Right lobe of liver (tissue), 6 donors: ENCODE measurements at regions not wholly inside any gene's neighbourhood (a gene's known extent, or its start where the extent isn't known, plus 50 kb on each side); places are given as distances from the start of the nearest gene placed in this dataset.
A peak's percentile ranks its signal among the peaks of the same experiment; 100 is the strongest.

Experiments used
- ATAC-seq, 4 donors: fragments of 200-7000 bp; cut with Tn5 transposase; one replicate each; pipeline ENCODE4 v1.9.1; 2020; ENCODE audit warnings: mild to moderate bottlenecking in 4 of 4, moderate library complexity in 4 of 4
- DNase-seq, 3 donors: peaks; one replicate each; pipeline ENCODE4 v3.0.0-alpha.2; 2020
- H3K27ac ChIP-seq, 3 donors: fragments of 200-600 bp; one replicate each; pipeline ENCODE4 v1.8.0; 2022
- H3K27me3 ChIP-seq, 2 donors: fragments of 200-600 bp; one replicate each; pipeline ENCODE4 v1.8.0; 2022
- H3K36me3 ChIP-seq, 4 donors: fragments of 200-600 bp; sonication (generic) in 1 of 4; one replicate each; pipeline versions ENCODE4 v1.5.1 to v1.8.0; 2017 to 2022; ENCODE audit warnings: control low read depth in 1 of 4
- H3K4me1 ChIP-seq, 4 donors: fragments of 200-600 bp; sonication (generic) in 1 of 4; one replicate each; pipeline versions ENCODE4 v1.5.1 to v1.8.0; 2017 to 2022; ENCODE audit warnings: control low read depth in 1 of 4
- H3K4me3 ChIP-seq, 3 donors: fragments of 200-600 bp; one replicate each; pipeline ENCODE4 v1.8.0; 2022
- H3K9me3 ChIP-seq, 4 donors: fragments of 200-600 bp; sonication (generic) in 1 of 4; one replicate each; pipeline versions ENCODE4 v1.5.1 to v1.8.0; 2017 to 2022; ENCODE audit warnings: control low read depth in 1 of 4
- CTCF ChIP-seq, 4 donors: fragments of 200-600 bp in 3 of 4; fragments of 450-650 bp in 1 of 4; IDR thresholded peaks; one replicate each; pipeline versions ENCODE4 v1.5.1 to v1.8.0; 2016 to 2022; ENCODE audit warnings: antibody characterized with exemption in 4 of 4, mild to moderate bottlenecking in 2 of 4
- POLR2A ChIP-seq: fragments of 450-650 bp; IDR thresholded peaks from one replicate; pipeline ENCODE4 v1.6.1; 2017; ENCODE audit warnings: antibody characterized with exemption, mild to moderate bottlenecking
- WGBS: methylation state at CpG from one replicate; pipeline ENCODE4 v1.1.6; 2018; ENCODE audit warnings: low coverage, low lambda C conversion rate; ENCODE audit not compliant: insufficient coverage; ENCODE audit errors: missing lambda C conversion rate; 5-methylcytosine and 5-hydroxymethylcytosine counted together
- intact Hi-C, 2 donors: fragments of 100-400 bp; cut with DNase I; formaldehyde crosslinking; loops; one replicate each; pipeline versions ENCODE4 v1.11.2 to v1.14.1; 2022
- donor health status: DM: no; HTN: yes; CAD: no.
- donor health status: DM: no; HTN: no; CAD: no.
- donor health status: DM: no; HTN: no; CAD: no.
- donor health status: DM: no; HTN: yes; CAD: no.
- donor health status: DM: no; HTN: yes; CAD: no.

- TF ChIP-seq POLR2A = no peak
- no peak for TF ChIP-seq CTCF (IDR thresholded peaks at IDR 0.05)
- WGBS = 37% methylated on average over 3 of the region's 5 CpGs
- ATAC-seq (no peak), DNase-seq (no peak)
- H3K4me3 ChIP-seq = no peak overlapping the region
- no peaks in the 10 kb centered on the region for H3K36me3 ChIP-seq
- H3K9me3 ChIP-seq = no peaks in the 10 kb centered on the region
- intact Hi-C loops = no loop called here
- H3K27me3 ChIP-seq = no peaks in the 10 kb centered on the region
- H3K27ac ChIP-seq = no peak overlapping the region
- no peaks in the 10 kb centered on the region for H3K4me1 ChIP-seq
Measured at GRCh38 chr11:50246183-50246582, 213.5 kb downstream of the OR4C45 start.

- Histone ChIP-seq H3K27me3 (no peaks in the 10 kb centered on the region), H3K36me3 (no peaks in the 10 kb centered on the region), H3K27ac (no peak overlapping the region), H3K4me3 (no peak overlapping the region), H3K9me3 (no peaks in the 10 kb centered on the region), H3K4me1 (no peaks in the 10 kb centered on the region)
- intact Hi-C loops = no loop called here
- TF ChIP-seq CTCF (IDR thresholded peaks at IDR 0.05) (no peak), POLR2A (no peak)
- WGBS = 88% methylated on average over 8 of the region's 16 CpGs
- DNase-seq (no peak), ATAC-seq (no peak)
Measured at GRCh38 chr11:50246699-50247098, 214.0 kb downstream of the OR4C45 start.

GRCh38 chr11:50247309-50247874 is 214.7 kb downstream of the OR4C45 start:
- Histone ChIP-seq H3K27ac (no peak overlapping the region), H3K27me3 (no peaks in the 10 kb centered on the region), H3K36me3 (no peaks in the 10 kb centered on the region), H3K4me1 (no peaks in the 10 kb centered on the region), H3K9me3 (no peaks in the 10 kb centered on the region), H3K4me3 (no peak overlapping the region)
- WGBS = 90% methylated on average over 15 of the region's 20 CpGs
- DNase-seq = no peak
- intact Hi-C loops = no loop called here
- ATAC-seq = peak in 1 of 4 donors; percentile 34
- TF ChIP-seq POLR2A (no peak), CTCF (IDR thresholded peaks at IDR 0.05) (no peak)

- TF ChIP-seq POLR2A (no peak), CTCF (IDR thresholded peaks at IDR 0.05) (no peak)
- Histone ChIP-seq H3K9me3 (no peaks in the 10 kb centered on the region), H3K4me3 (no peak overlapping the region), H3K36me3 (no peaks in the 10 kb centered on the region), H3K27ac (no peak overlapping the region), H3K4me1 (no peaks in the 10 kb centered on the region), H3K27me3 (no peaks in the 10 kb centered on the region)
- no peak for DNase-seq
- WGBS = 81% methylated on average over 7 of the region's 26 CpGs
- peak in 1 of 4 donors; percentile 39 for ATAC-seq
- intact Hi-C loops = no loop called here
Measured at GRCh38 chr11:50267851-50268250, 235.2 kb downstream of the OR4C45 start.

GRCh38 chr11:50275133-50275532 is 242.5 kb downstream of the OR4C45 start:
- no peak overlapping the region for H3K4me3 ChIP-seq
- DNase-seq (no peak), ATAC-seq (no peak)
- H3K27ac ChIP-seq = no peak overlapping the region
- TF ChIP-seq POLR2A (no peak), CTCF (IDR thresholded peaks at IDR 0.05) (no peak)
- H3K27me3 ChIP-seq = no peaks in the 10 kb centered on the region
- intact Hi-C loops = no loop called here
- WGBS = 43% methylated on average over 7 of the region's 7 CpGs
- H3K9me3 ChIP-seq = no peaks in the 10 kb centered on the region
- no peaks in the 10 kb centered on the region for H3K36me3 ChIP-seq
- H3K4me1 ChIP-seq = no peaks in the 10 kb centered on the region
